BE2C (cell line): ENCODE measurements at regions not wholly inside any gene's neighbourhood (a gene's known extent, or its start where the extent isn't known, plus 50 kb on each side); places are given as distances from the start of the nearest gene placed in this dataset.

Source experiments
- DNase-seq: peaks from one replicate; pipeline ENCODE4 v3.0.0-alpha.2; 2020
- H3K27me3 ChIP-seq: fragments of 250-450 bp; sonication (Bioruptor Pico); 2 replicates; pipeline ENCODE4 v1.5.1; 2020; ENCODE audit warnings: mild to moderate bottlenecking
- H3K36me3 ChIP-seq: fragments of 250-450 bp; sonication (Bioruptor Pico); 2 replicates; pipeline ENCODE4 v1.5.1; 2020; ENCODE audit warnings: mild to moderate bottlenecking
- H3K4me1 ChIP-seq: fragments of 250-450 bp; sonication (Bioruptor Pico); 2 replicates; pipeline ENCODE4 v1.5.1; 2020
- H3K4me3 ChIP-seq: 2 replicates; pipeline ENCODE4 v1.5.1; 2011; ENCODE audit warnings: low read depth, low read length
- H3K9me3 ChIP-seq: fragments of 250-450 bp; sonication (Bioruptor Pico); 2 replicates; pipeline ENCODE4 v1.5.1; 2020
- CTCF ChIP-seq: IDR thresholded peaks from 2 replicates; pipeline ENCODE4 v1.5.1; 2012; ENCODE audit warnings: mild to moderate bottlenecking, low read depth, low read length

DNA sequence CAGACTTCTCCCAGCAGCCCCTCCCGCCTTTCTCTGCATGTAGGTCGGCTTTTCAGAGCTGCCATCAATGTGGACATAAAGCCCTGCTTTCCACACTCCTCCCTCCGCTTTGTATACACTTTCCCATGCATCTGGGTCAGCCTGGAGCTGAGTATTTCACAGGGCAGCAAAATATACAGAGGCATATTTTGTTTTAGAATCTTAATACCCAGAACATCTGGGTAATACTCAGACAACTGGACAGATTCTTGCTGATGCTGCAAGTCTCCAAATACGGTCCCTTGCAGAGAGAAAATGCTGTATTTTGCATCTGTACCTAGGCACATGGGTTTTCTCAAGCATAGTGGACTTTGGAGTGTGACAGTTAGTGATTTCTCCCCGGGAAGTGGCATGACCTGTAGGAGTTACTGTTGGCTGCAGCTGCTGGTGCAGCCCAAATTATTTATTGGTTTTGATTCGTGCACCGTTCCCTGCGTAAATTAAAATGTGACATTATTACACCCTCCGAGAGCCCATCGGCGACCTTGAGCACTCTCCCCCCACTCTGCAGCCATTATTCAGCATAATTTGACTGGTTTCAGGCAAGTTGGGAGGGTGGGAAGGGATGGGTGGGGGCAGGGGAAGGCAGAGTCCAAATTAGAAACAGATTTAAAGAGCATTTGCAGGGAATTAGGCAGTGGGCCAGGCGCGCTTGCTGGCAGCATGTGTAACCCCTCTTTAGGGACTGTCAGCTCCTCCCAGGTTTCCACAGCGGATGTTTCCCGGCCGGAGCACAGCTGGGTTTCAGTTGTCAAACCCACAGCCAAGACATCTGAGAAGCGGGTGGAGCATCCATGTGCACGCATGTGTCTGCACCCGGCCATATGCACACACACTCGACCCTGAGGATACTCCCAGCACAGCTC lies 100.8 kb downstream of the CPN2 start:
- H3K4me1 ChIP-seq: peaks cover 63% of the 10 kb centered on the region
- peak; percentile 91 for DNase-seq
- H3K4me3 ChIP-seq: peak overlapping the region; percentile 51
- H3K27me3 ChIP-seq: no peaks in the 10 kb centered on the region
- H3K9me3 ChIP-seq: no peaks in the 10 kb centered on the region
- TF ChIP-seq CTCF: no peak
- no peaks in the 10 kb centered on the region for H3K36me3 ChIP-seq

DNA sequence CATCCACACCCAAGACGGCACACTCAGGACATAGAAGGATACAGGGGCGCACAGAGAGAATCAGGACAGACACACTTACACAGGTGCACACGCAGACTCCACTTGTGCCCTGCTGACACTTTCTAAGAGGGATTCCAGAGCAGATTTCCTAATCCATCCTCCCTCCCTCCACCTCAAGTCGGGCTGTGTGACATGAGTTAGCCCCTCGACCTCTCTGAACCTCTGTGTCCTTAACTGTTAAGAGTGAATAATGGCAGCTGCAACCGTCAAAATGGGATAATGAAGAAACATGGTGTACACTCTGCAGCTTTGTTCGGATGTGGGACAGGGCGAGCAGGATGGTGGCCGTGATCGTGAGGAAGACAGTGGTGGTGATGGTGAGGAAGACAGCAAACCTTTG lies 100.1 kb downstream of the CPN2 start:
- Histone ChIP-seq H3K27me3 (no peaks in the 10 kb centered on the region), H3K9me3 (no peaks in the 10 kb centered on the region), H3K4me1 (peaks cover 67% of the 10 kb centered on the region), H3K4me3 (peak overlapping the region; percentile 51), H3K36me3 (no peaks in the 10 kb centered on the region)
- TF ChIP-seq CTCF: no peak
- no peak for DNase-seq

DNA sequence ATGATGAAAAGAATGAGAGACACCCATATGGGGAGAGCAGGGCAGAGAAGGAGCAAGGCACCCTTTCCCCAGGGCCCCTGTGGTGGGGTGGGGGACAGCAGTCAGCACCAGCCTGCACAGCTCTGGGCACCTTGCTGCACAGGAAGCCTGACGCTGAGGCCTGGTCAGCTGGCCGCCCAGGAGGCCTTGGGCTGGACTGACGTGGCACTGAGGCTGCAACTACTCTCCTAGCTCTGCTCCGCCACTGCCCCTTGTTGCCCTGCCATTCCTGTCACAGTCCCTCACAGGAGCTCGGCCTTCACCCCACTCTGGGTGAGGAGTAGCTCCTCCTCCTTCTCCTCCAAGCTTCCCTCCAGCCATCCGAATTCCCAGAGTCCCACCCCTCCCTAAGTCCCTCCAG lies 99.7 kb downstream of the CPN2 start:
- Histone ChIP-seq H3K9me3 (no peaks in the 10 kb centered on the region), H3K36me3 (no peaks in the 10 kb centered on the region), H3K4me1 (peaks cover 70% of the 10 kb centered on the region), H3K27me3 (no peaks in the 10 kb centered on the region), H3K4me3 (no peak overlapping the region)
- DNase-seq: no peak
- TF ChIP-seq CTCF: no peak

- no peaks in the 10 kb centered on the region for H3K27me3 ChIP-seq
- DNase-seq: no peak
- no peak overlapping the region for H3K4me3 ChIP-seq
- no peaks in the 10 kb centered on the region for H3K9me3 ChIP-seq
- H3K4me1 ChIP-seq: peaks cover 68% of the 10 kb centered on the region
- TF ChIP-seq CTCF: no peak
- H3K36me3 ChIP-seq: no peaks in the 10 kb centered on the region
Measured at GRCh38 chr3:194251891-194252560, 99.1 kb downstream of the CPN2 start.

DNA sequence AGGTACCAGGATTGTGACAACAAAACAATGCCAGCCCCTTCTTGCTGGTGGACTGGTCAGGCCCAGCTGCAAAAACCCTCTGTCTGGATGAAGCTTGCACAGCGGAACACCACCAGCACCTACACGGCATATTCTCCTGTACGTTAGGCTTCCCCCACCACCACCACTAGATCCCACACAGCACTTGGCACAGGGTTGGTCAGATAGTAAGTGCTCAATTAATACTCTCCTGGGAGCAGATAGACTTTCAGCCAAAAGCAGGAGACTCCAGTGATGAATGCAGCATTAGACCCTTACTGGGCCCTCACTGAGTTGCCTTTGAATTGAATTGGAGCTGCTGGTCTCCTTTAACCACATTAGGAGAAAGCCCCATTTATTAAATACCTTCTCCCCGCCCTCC lies 97.9 kb downstream of the CPN2 start:
- TF ChIP-seq CTCF: no peak

DNA sequence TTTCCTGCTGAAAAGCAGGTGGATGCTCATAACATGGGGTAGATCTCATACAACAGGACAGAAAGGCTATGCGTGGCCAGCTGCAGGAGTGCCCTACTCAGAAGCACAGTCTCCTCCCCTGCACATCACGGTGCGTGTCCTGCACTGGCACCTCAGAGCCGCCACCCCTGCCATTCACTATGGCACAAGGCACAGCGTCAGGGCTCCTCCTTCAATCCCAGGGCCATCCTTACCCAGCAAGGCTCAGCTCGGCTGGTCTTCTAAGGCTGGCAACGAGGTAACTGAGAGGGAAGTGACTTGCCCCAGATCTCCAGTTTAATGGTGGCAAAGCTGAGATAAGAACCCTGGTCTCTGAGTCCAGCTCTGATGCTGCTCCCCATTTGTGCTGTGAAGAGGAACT lies 97.1 kb downstream of the CPN2 start:
- no peak for TF ChIP-seq CTCF
- H3K4me1 ChIP-seq: peaks cover 48% of the 10 kb centered on the region
- no peaks in the 10 kb centered on the region for H3K27me3 ChIP-seq
- H3K36me3 ChIP-seq: peaks cover 2% of the 10 kb centered on the region
- H3K9me3 ChIP-seq: 0 out of 2 replicates have a peak, but pooled peaks cover 7% of the 10 kb centered on the region
- H3K4me3 ChIP-seq: no peak overlapping the region
- no peak for DNase-seq

More for the DNA sequence above, 97.9 kb downstream of the CPN2 start:
- no peaks in the 10 kb centered on the region for H3K27me3 ChIP-seq
- 0 out of 2 replicates have a peak, but pooled peaks cover 5% of the 10 kb centered on the region for H3K9me3 ChIP-seq
- no peak for DNase-seq
- no peak overlapping the region for H3K4me3 ChIP-seq
- peaks cover 2% of the 10 kb centered on the region for H3K36me3 ChIP-seq
- H3K4me1 ChIP-seq: peaks cover 56% of the 10 kb centered on the region
